GM12864 (cell line): ENCODE measurements at regions not wholly inside any gene's neighbourhood (a gene's known extent, or its start where the extent isn't known, plus 50 kb on each side); places are given as distances from the start of the nearest gene placed in this dataset.

Experiments
- DNase-seq: peaks from one replicate; pipeline ENCODE4 v3.0.0-alpha.2; 2011; ENCODE audit warnings: low read depth
- H3K4me3 ChIP-seq: 2 replicates; pipeline ENCODE4 v1.5.1; 2011; ENCODE audit warnings: mild to moderate bottlenecking, low read depth, low read length, control low read depth
- CTCF ChIP-seq: IDR thresholded peaks from 2 replicates; pipeline ENCODE4 v1.5.1; 2011; ENCODE audit warnings: low read depth, mild to moderate bottlenecking, moderate library complexity, low read length, control low read depth, inconsistent platforms; ENCODE audit errors: missing control alignments

GRCh38 chr4:129231945-129232588 lies 136.1 kb downstream of the C4orf33 start:
- no peak overlapping the region for H3K4me3 ChIP-seq
- no peak for DNase-seq
- no peak for TF ChIP-seq CTCF

DNA sequence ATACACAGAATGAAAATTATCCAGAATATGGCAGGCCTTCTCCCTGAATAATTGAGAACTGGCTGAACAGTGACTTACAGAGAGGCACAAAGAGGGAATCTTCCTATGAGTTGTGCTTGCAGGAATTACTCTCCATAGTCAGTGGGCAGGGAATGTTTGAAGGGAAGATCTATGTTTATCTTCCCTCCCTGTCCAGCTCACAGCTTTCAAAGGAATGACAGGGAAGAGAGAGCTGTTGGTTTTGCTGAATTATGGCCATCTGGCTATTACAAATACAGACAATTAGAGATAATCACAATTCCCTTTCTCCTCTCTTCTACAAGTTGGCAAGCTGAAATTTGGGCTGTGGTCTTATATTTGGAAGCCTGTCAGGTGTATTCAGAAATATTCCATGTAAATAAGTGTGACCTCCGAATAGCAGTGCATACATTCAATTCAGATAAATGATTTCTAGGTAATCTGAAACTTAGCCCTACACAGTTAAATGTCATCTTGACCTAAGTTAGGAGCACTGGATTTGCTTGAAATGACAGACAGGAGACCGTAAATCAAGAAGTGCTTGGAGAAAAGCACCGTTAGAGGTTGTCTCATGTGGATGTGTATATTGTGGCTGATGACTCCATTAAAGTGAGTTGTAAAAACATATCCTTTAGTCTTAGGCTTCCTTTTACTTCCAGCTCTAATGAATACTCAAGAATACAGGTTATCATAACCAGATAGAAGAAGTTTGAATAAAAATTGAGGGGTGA lies 136.8 kb downstream of the C4orf33 start:
- H3K4me3 ChIP-seq: no peak overlapping the region
- no peak for TF ChIP-seq CTCF
- no peak for DNase-seq

DNA sequence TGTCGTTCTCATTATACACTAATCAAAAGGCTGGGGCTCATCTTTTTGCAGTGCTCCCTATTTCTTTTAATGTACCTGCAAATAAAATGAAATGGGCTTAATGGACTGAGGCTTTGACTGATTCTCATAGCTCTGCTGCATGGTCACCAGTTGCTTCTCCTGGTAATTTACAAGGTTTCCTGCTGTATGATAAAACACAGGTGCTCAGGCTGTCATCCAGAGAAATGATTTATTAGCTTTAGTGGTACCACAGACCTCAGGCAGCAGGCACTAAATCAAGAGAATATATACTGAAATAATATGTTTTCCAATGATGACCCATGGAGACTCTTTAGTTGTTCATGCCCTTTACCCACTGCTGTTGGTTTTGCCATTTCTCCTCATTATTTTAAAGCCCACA lies 137.7 kb downstream of the C4orf33 start:
- DNase-seq: no peak

GRCh38 chr4:129236351-129236750 lies 140.4 kb downstream of the C4orf33 start:
- no peak overlapping the region for H3K4me3 ChIP-seq
- TF ChIP-seq CTCF: no peak
- no peak for DNase-seq

More for the DNA sequence above, 137.7 kb downstream of the C4orf33 start:
- TF ChIP-seq CTCF: no peak
- H3K4me3 ChIP-seq: no peak overlapping the region

- DNase-seq: no peak
- no peak overlapping the region for H3K4me3 ChIP-seq
- no peak for TF ChIP-seq CTCF
Observed at GRCh38 chr4:129239088-129239487, 143.1 kb downstream of the C4orf33 start.

DNA sequence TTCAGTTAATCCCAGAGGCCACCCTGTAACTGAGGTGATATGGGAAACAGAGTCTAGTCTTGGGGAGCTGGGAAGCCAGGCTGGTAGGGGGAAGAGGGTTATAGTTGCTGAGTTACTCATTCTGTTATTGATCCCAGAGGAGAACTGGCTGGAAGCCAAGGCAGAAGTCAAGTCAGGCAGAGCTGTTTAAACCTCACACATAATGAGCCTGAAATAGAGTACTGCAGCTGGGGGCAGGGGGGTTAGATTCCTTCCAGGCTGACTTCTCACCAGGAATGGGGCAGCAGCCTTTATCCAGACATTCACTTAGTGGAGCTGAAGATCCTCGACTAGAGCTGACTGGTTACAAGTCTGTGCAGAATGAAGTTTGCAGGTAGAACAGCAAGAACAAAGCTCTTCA lies 144.9 kb downstream of the C4orf33 start:
- DNase-seq: no peak
- no peak overlapping the region for H3K4me3 ChIP-seq
- TF ChIP-seq CTCF: no peak

DNA sequence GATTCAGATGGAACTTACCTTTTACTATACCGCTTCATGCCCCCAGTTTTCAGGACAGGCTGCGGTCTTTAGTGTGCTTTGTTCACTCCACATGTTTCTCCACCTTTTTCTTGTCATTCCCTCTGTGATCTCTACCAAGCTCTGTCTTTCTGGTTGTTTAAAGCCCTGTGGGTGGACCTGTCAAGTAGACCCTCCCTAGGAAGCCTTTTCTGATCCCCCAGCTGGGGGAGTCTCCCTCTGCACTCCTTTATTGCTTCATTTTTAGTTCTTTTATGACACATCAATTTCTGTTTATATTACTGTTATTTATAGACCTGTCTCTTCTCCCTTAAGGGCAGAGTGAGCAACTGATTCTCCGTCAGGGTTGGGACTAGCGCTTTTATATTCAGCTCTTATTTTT lies 150.2 kb downstream of the C4orf33 start:
- TF ChIP-seq CTCF: no peak
- DNase-seq: no peak
- no peak overlapping the region for H3K4me3 ChIP-seq
